Keratinocyte (primary cell): ENCODE measurements at regions not wholly inside any gene's neighbourhood (a gene's known extent, or its start where the extent isn't known, plus 50 kb on each side); places are given as distances from the start of the nearest gene placed in this dataset.

Experiments
- DNase-seq: peaks from one replicate; pipeline ENCODE4 v3.0.0-alpha.2; 2011; ENCODE audit warnings: low read depth, missing footprints, low spot score
- FAIRE-seq: peaks from 2 replicates; lab custom pipeline; 2011; peaks lifted over from hg19 to GRCh38; lab: Jason Lieb, UNC
- H2AFZ ChIP-seq: 2 replicates; pipeline ENCODE4 v1.6.0; 2012; ENCODE audit warnings: low read length, control low read depth, inconsistent platforms; ENCODE audit not compliant: control insufficient read depth
- H3K27ac ChIP-seq: 2 replicates; pipeline ENCODE4 v1.5.1; 2011; ENCODE audit warnings: low read length; ENCODE audit not compliant: control insufficient read depth, insufficient read depth
- H3K27me3 ChIP-seq: 3 replicates; pipeline ENCODE4 v1.6.0; 2011; ENCODE audit warnings: low read length; ENCODE audit not compliant: control insufficient read depth, insufficient read depth; ENCODE audit errors: extremely low read depth
- H3K36me3 ChIP-seq, 2 experiments: 2 replicates in 1 of 2; 3 replicates in 1 of 2; pipeline ENCODE4 v1.5.1; 2011; ENCODE audit warnings: low read length in 2 of 2, mild to moderate bottlenecking in 1 of 2; ENCODE audit not compliant: control insufficient read depth in 2 of 2, insufficient read depth in 2 of 2; ENCODE audit errors: extremely low read depth in 1 of 2
- H3K4me1 ChIP-seq: 3 replicates; pipeline ENCODE4 v1.5.1; 2011; ENCODE audit warnings: low read length; ENCODE audit not compliant: control insufficient read depth, insufficient read depth; ENCODE audit errors: extremely low read depth
- H3K4me2 ChIP-seq: 3 replicates; pipeline ENCODE4 v1.6.0; 2011; ENCODE audit warnings: low read depth, low read length; ENCODE audit not compliant: control insufficient read depth, insufficient read depth; ENCODE audit errors: extremely low read depth
- H3K4me3 ChIP-seq, 3 experiments: fragments of 200-600 bp in 1 of 3; sonication (generic) in 1 of 3; 2 replicates in 2 of 3; 3 replicates in 1 of 3; pipeline ENCODE4 v1.5.1; 2011 to 2016; ENCODE audit warnings: low read length in 3 of 3, mild to moderate bottlenecking in 3 of 3, control low read depth in 2 of 3, inconsistent platforms in 1 of 3, low read depth in 1 of 3, mixed read lengths in 1 of 3, mixed run types in 1 of 3, moderate library complexity in 1 of 3; ENCODE audit not compliant: control insufficient read depth in 2 of 3, insufficient read depth in 2 of 3; ENCODE audit errors: extremely low read depth in 1 of 3
- H3K79me2 ChIP-seq: 2 replicates; pipeline ENCODE4 v1.6.0; 2012; ENCODE audit warnings: low read length; ENCODE audit not compliant: control insufficient read depth, insufficient read depth
- H3K9ac ChIP-seq: 3 replicates; pipeline ENCODE4 v1.6.0; 2011; ENCODE audit warnings: low read length; ENCODE audit not compliant: control insufficient read depth, insufficient read depth; ENCODE audit errors: extremely low read depth
- H3K9me1 ChIP-seq: 3 replicates; pipeline ENCODE4 v1.6.0; 2011; ENCODE audit warnings: low read length; ENCODE audit not compliant: control insufficient read depth, insufficient read depth; ENCODE audit errors: extremely low read depth
- H3K9me3 ChIP-seq: 2 replicates; pipeline ENCODE4 v1.5.1; 2012; ENCODE audit warnings: low read depth, low read length; ENCODE audit not compliant: control insufficient read depth
- H4K20me1 ChIP-seq: 3 replicates; pipeline ENCODE4 v1.6.0; 2011; ENCODE audit warnings: low read length; ENCODE audit not compliant: control insufficient read depth, insufficient read depth; ENCODE audit errors: extremely low read depth
- CTCF ChIP-seq, 3 experiments: IDR thresholded peaks in 1 of 3; conservative IDR thresholded peaks in 1 of 3; optimal IDR thresholded peaks in 1 of 3; 2 replicates in 2 of 3; 3 replicates in 1 of 3; pipeline versions ENCODE3 to v1.5.1; 2011; ENCODE audit warnings: low read length in 3 of 3, mild to moderate bottlenecking in 3 of 3, moderate library complexity in 2 of 3, control low read depth in 1 of 3, inconsistent platforms in 1 of 3; ENCODE audit not compliant: insufficient read depth in 2 of 3; ENCODE audit errors: extremely low read depth in 1 of 3
- EZH2 ChIP-seq: IDR thresholded peaks from one replicate; pipeline ENCODE4 v1.6.1; 2012; ENCODE audit warnings: inconsistent platforms, mild to moderate bottlenecking, low read length, moderate library complexity
- dilution Hi-C: fragments of 300-500 bp; cut with MboI; formaldehyde crosslinking; loops from one replicate; pipeline ENCODE4 v1.7.0; 2020; ENCODE audit warnings: low sequenced_read_pairs; ENCODE audit not compliant: extremely low pct_ligation_motif_present

- Histone ChIP-seq H3K79me2 (no peaks in the 10 kb centered on the region), H3K9me1 (no peaks in the 10 kb centered on the region), H3K36me3 (no peaks in the 10 kb centered on the region), H3K4me3 (no peak overlapping the region), H2AFZ (no peak overlapping the region), H3K27ac (no peak overlapping the region), H3K4me1 (no peaks in the 10 kb centered on the region), H3K9me3 (no peaks in the 10 kb centered on the region), H3K9ac (no peak overlapping the region), H4K20me1 (no peaks in the 10 kb centered on the region), H3K27me3 (no peaks in the 10 kb centered on the region), H3K4me2 (no peak overlapping the region)
- dilution Hi-C loops = no loop called here
- TF ChIP-seq EZH2 = no peak
- TF ChIP-seq CTCF (optimal IDR thresholded peaks at IDR 0.05 in 1 of 3, IDR thresholded peaks at IDR 0.05 in 1 of 3, conservative IDR thresholded peaks at IDR 0.05 in 1 of 3; ENCODE audit: extremely low read depth in 1 of 3, insufficient read depth in 2 of 3, low read length in 3 of 3) = no peak
- FAIRE-seq = no peak
- no peak for DNase-seq
These were observed 182.5 kb downstream of the GXYLT1 start for GRCh38 chr12:41962171-41962572.

GRCh38 chr12:41959271-41959670 lies 185.4 kb downstream of the GXYLT1 start:
- Histone ChIP-seq H3K79me2 (no peaks in the 10 kb centered on the region), H4K20me1 (no peaks in the 10 kb centered on the region), H3K27me3 (no peaks in the 10 kb centered on the region), H3K27ac (no peak overlapping the region), H3K9me3 (no peaks in the 10 kb centered on the region), H3K36me3 (no peaks in the 10 kb centered on the region), H3K9ac (no peak overlapping the region), H3K9me1 (no peaks in the 10 kb centered on the region), H3K4me1 (no peaks in the 10 kb centered on the region), H3K4me2 (no peak overlapping the region), H2AFZ (no peak overlapping the region), H3K4me3 (no peak overlapping the region)
- dilution Hi-C loops = no loop called here
- DNase-seq (no peak), FAIRE-seq (no peak)
- TF ChIP-seq EZH2 (no peak), CTCF (optimal IDR thresholded peaks at IDR 0.05 in 1 of 3, IDR thresholded peaks at IDR 0.05 in 1 of 3, conservative IDR thresholded peaks at IDR 0.05 in 1 of 3; ENCODE audit: extremely low read depth in 1 of 3, insufficient read depth in 2 of 3, low read length in 3 of 3) (no peak)
